NOMO-1 treated with dmso at 0.1 percent for 144 hours (cell line): ENCODE measurements at regions not wholly inside any gene's neighbourhood (a gene's known extent, or its start where the extent isn't known, plus 50 kb on each side); places are given as distances from the start of the nearest gene placed in this dataset.

Experiments used
- DNase-seq: peaks from one replicate; lab custom pipeline; 2025; ENCODE audit not compliant: unreplicated experiment; lab: John Stamatoyannopoulos, UW

- DNase-seq, result no peak
Measured at GRCh38 chr9:79004032-79004431, 567.7 kb upstream of the TLE4 start.

GRCh38 chr9:79006546-79006945, 565.2 kb upstream of the TLE4 start:
- no peak for DNase-seq

GRCh38 chr9:79007701-79008483, 563.9 kb upstream of the TLE4 start:
- no peak for DNase-seq

DNA sequence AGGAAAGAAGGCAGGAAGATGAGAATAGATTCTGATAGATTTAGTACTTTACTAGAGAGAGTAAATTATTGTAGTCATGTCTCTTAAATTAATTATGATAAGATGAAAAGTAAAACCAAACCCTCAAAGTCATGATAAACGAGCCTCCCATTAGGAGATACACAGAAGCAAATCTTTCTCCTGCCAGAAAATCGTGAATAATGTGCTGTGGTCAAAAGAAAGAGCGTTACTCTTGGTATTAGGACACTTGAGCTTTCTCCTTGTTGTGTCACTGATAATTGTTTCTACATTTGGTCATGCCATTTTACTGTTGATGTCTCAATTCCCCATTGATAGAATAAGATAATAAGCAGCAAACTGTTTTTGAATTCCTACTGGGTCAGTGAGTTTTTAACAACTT, 562.8 kb upstream of the TLE4 start:
- no peak for DNase-seq

DNA sequence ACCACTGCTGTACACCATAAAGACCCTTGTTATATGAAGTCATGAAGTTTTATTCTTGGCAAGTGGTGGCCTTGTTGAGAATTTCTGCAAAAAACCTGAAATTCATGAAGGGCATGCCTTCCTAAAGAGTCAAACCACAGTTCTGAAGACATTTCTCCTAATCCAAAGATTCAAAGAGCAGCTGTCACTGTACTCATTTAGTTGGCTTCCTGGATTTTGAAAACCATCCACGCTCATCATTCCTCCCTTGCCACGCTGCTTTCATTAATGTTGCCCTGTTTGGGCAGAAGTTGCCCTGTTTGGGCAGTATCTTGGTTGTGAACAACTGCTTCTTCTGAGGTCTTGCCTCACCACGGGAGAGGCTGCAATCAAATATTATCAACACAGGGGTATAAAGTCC, 560.3 kb upstream of the TLE4 start:
- DNase-seq, result no peak

- DNase-seq, result no peak
Measured at GRCh38 chr9:79012561-79012960, 559.2 kb upstream of the TLE4 start.

DNA sequence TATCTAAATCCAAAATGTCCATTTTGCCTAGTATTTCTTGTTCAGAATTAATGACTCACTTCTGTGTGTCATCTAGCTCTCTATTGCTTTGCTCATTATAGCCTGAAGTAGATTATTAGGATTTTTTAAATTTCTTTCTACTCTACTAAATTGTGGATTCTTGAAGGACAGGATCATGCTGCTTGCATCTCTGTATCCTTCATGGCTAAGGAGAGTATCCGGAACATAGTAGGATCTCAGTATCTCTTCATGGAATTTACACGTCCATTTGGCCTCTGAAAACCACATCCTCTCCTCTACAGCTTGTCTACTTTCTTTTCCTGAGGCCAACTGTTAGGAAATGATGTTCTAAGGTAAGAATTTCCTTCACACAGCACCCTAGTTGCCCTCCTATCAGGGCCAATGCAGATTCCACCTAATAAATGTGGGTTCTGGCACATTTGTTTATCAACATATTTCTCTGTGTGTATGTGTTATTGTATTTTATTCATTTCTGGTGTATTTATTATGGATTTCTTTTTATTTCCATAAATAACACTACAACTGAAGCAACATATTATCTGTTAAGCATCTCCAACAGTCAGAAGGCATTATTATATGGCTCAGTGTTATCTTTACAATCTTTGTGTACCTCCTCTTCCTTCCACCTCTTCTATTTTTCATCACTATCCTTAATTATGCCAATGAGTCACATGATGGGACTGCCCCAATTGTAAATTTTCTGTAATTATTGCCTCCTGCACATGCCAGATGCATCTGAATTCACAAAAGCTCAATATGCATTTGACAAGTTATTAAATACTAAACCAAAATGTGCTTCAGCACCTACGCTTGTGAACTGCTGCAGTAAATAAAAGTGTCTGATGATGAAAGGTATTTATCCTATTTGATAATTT, 557.8 kb upstream of the TLE4 start:
- no peak for DNase-seq

GRCh38 chr9:79014929-79015699, 556.7 kb upstream of the TLE4 start:
- no peak for DNase-seq

GRCh38 chr9:79015951-79016350, 555.8 kb upstream of the TLE4 start:
- DNase-seq, result no peak

GRCh38 chr9:79020276-79020675, 551.5 kb upstream of the TLE4 start:
- DNase-seq, result no peak

- DNase-seq, result no peak
Measured at GRCh38 chr9:79021084-79021483, 550.7 kb upstream of the TLE4 start.

DNA sequence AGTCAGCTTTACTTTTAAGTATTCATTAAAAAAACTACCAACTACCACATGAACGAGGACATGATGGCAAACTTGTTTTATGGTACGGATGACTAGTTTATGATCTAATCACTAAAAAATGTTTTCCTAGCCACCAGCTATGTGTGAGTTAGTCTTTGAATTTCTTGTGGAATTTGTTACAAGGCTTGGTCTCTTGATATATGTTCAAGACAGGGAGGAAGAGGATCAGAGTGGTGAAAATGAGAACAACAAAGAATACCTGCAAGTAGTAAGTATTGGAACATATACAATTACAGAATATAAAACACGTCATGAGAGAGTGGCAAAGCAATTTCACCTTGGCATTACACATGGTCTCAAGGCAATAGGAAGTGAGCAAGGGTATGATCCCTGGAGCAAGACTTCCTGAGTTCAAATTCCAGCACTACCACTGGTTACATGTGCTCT, 548.6 kb upstream of the TLE4 start:
- no peak for DNase-seq

DNA sequence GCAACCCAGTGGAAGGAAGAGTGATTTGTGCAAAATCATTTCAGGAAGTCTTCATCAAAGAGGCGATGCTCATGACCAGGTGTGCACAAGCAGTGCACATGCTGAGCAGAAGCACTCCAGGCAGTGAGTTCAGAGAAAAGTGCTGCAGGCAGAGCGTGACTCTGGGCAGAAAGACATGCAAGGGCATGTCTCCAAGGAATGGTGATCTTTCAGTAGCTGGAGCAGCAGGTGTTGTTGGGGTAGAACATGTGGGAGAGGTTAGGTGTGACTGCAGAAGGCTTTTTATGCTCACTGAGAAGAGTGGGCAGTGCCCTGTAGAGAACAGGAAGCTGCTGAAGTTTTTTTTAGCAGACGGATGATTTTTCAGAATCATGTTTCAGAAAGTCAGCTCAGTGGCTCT, 545.4 kb upstream of the TLE4 start:
- no peak for DNase-seq

DNA sequence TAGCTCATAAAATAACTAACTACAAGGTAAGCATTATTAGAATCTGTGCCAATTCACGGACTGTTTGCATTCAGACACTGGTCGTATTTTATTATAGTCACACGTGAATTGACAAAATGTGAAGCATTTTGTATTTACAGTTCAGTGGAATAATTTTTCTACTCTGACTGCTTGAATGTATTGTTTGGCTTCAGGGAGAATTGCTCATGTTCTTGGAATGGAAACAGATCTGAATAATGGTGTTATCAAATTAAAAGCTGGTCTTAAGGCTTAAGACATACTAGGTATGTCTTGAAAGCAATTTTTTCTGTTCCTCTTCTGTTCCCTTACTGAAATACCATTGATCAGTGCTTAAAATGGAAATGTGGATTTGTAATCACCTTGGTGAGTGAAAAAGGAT, 543.7 kb upstream of the TLE4 start:
- DNase-seq, result no peak

DNA sequence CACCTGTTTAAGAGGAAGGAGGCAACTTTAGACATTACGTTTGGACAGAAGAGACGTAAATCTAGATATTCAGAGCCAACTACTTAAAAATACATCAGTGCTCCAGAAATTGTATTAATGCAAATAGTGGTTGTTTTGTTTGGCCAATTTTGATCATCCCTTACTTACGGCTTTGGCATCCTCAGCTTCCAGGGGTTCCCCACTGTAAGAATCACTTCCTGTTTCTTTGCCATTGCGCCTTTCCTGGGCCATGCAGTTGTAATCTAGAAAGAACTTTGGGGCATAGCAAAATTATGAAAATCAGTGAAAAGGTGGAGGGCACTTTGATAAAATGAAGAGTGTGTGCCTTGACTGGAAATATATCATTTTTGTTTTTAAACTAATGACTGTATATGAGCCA, 537.2 kb upstream of the TLE4 start:
- no peak for DNase-seq

DNA sequence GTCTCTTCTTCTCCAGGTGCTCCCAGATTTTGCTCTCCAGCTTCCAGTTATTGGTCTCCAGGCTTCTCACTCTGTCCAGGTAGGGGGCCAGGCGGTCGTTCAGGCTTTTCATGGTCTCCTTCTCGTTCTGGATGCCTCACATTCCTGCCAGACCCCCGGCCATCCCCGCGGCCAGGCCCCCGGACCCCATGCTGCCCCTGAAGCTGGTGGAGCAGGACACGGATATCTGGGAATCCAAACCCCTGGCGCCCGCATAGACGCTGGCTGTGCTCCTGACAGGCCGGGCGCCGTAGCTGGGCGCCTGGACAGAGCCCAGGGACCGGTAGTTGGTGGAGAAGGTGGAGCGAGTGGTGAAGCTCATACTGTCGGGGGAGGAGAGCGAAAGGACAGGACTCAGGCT, 534.4 kb upstream of the TLE4 start:
- DNase-seq, result no peak

GRCh38 chr9:79040671-79041070, 531.1 kb upstream of the TLE4 start:
- peak; percentile 19 for DNase-seq

DNA sequence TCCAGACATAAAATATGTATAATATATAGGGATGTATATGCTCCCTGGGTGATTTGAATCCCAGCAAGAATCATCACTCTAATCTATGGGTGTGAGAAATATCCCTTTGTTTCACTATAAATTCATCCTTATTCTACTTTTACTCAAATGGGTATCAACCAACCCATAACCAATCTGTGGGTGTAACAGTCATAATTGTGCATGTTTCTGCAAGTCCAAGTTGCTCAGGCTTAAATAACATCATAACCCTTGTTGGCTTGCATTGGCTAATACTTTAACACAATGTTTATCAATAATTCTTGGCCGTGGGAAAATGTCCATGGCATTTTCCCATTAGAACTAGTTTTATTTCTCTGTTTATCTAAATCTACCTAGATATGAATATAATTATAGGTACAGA, 530.5 kb upstream of the TLE4 start:
- no peak for DNase-seq

DNA sequence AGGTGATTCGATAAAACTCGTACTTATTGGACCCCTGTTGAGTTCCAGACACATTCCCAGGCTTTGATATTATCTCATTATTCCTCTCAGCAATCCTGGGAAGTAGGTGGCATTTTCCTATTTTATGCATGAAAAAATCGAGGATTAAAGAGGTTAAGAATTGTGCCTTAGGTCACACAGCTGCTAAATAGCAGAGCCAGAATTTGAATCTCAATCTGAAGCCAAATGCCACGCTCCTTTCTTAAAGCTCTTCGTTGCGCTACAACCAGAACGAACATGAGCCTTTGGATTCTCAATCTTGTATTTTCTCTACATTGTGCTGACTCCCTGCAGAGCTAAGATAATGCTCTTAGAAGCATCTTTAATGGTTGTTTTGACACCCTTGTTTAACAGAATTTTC, 527.8 kb upstream of the TLE4 start:
- no peak for DNase-seq

GRCh38 chr9:79046401-79046800, 525.4 kb upstream of the TLE4 start:
- DNase-seq, result no peak

DNA sequence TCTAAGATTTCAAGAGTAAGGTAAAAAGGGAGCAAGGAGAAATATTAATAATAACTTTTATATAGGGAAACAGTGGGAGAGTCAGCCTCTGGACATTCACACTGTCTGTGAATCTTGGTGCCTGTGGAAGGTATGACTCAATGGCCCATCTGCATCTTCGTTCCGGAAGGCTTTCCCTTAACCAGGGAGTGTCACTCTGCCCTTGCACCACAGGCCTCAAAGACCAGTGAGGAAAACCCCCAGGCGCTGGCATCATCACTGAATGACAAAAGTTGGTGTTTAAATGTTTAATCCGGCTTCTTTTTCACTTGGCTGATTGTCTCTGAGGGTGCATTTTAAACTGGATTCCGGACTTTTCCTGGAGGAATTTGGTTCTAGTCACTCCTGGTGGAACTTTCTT, 522.4 kb upstream of the TLE4 start:
- DNase-seq, result no peak

GRCh38 chr9:79053598-79053997, 518.2 kb upstream of the TLE4 start:
- DNase-seq, result no peak
